H9 (cell line): ENCODE measurements at regions not wholly inside any gene's neighbourhood (a gene's known extent, or its start where the extent isn't known, plus 50 kb on each side); places are given as distances from the start of the nearest gene placed in this dataset.

Experiments used
- DNase-seq: peaks from one replicate; pipeline ENCODE4 v3.0.0-alpha.2; 2017
- H2AFZ ChIP-seq: one replicate; pipeline ENCODE4 v1.6.1; 2013; ENCODE audit warnings: mild to moderate bottlenecking, low read length, control low read depth, moderate library complexity
- H2AK5ac ChIP-seq: 2 replicates; pipeline ENCODE4 v1.6.1; 2013; ENCODE audit warnings: low read length, control low read depth, mixed read lengths; ENCODE audit not compliant: insufficient read length
- H2BK120ac ChIP-seq: one replicate; pipeline ENCODE4 v1.6.1; 2013; ENCODE audit warnings: low read depth, mild to moderate bottlenecking, low read length, control low read depth, inconsistent platforms; ENCODE audit not compliant: poor library complexity, severe bottlenecking
- H2BK12ac ChIP-seq: 2 replicates; pipeline ENCODE4 v1.6.1; 2013; ENCODE audit warnings: low read length, control low read depth, mixed read lengths, low read depth; ENCODE audit not compliant: insufficient read length
- H2BK15ac ChIP-seq: 2 replicates; pipeline ENCODE4 v1.6.1; 2013; ENCODE audit warnings: low read depth, low read length, control low read depth
- H2BK20ac ChIP-seq: one replicate; pipeline ENCODE4 v1.6.1; 2013; ENCODE audit warnings: low read depth, mild to moderate bottlenecking, low read length, control low read depth, inconsistent platforms; ENCODE audit not compliant: poor library complexity, severe bottlenecking
- H2BK5ac ChIP-seq: 2 replicates; pipeline ENCODE4 v1.6.1; 2013; ENCODE audit warnings: low read length, control low read depth, mixed read lengths; ENCODE audit not compliant: insufficient read length
- H3K14ac ChIP-seq: 2 replicates; pipeline ENCODE4 v1.6.1; 2013; ENCODE audit warnings: low read length, control low read depth; ENCODE audit not compliant: insufficient read depth
- H3K18ac ChIP-seq: 2 replicates; pipeline ENCODE4 v1.6.1; 2013; ENCODE audit warnings: low read depth, mild to moderate bottlenecking, mixed read lengths, low read length, control low read depth; ENCODE audit not compliant: insufficient read length
- H3K23ac ChIP-seq: 2 replicates; pipeline ENCODE4 v1.6.1; 2013; ENCODE audit warnings: low read length, control low read depth, mixed read lengths, low read depth; ENCODE audit not compliant: insufficient read length
- H3K23me2 ChIP-seq: 2 replicates; pipeline ENCODE4 v1.6.1; 2013; ENCODE audit warnings: low read depth, mild to moderate bottlenecking, mixed read lengths, low read length, control low read depth; ENCODE audit not compliant: insufficient read length, poor library complexity, severe bottlenecking
- H3K27ac ChIP-seq: 2 replicates; pipeline ENCODE4 v1.5.1; 2013; ENCODE audit warnings: low read length, control low read depth, mixed read lengths, low read depth; ENCODE audit not compliant: insufficient read length
- H3K27me3 ChIP-seq: 2 replicates; pipeline ENCODE4 v1.6.1; 2013; ENCODE audit warnings: low read length, control low read depth, inconsistent platforms; ENCODE audit not compliant: insufficient read depth
- H3K4ac ChIP-seq: 2 replicates; pipeline ENCODE4 v1.6.1; 2013; ENCODE audit warnings: low read depth, mild to moderate bottlenecking, control low read depth, inconsistent platforms, low read length, moderate library complexity
- H3K4me1 ChIP-seq: 2 replicates; pipeline ENCODE4 v1.6.1; 2013; ENCODE audit warnings: low read length, control low read depth, inconsistent platforms; ENCODE audit not compliant: insufficient read depth
- H3K4me2 ChIP-seq: 2 replicates; pipeline ENCODE4 v1.6.1; 2013; ENCODE audit warnings: low read length, control low read depth, mixed read lengths; ENCODE audit not compliant: insufficient read length, insufficient read depth
- H3K56ac ChIP-seq: 2 replicates; pipeline ENCODE4 v1.6.1; 2013; ENCODE audit warnings: low read depth, mild to moderate bottlenecking, mixed read lengths, low read length, control low read depth; ENCODE audit not compliant: insufficient read length
- H3K79me1 ChIP-seq: 2 replicates; pipeline ENCODE4 v1.6.1; 2013; ENCODE audit warnings: low read depth, mild to moderate bottlenecking, moderate library complexity, low read length, control low read depth, inconsistent platforms; ENCODE audit not compliant: insufficient read depth, poor library complexity, severe bottlenecking
- H3K79me2 ChIP-seq: 2 replicates; pipeline ENCODE4 v1.6.1; 2013; ENCODE audit warnings: low read length, control low read depth, inconsistent platforms; ENCODE audit not compliant: insufficient read depth
- H3K9ac ChIP-seq: 2 replicates; pipeline ENCODE4 v1.6.1; 2013; ENCODE audit warnings: low read length, control low read depth, mixed read lengths; ENCODE audit not compliant: insufficient read length; ENCODE audit errors: extremely low read depth
- H3K9me3 ChIP-seq: one replicate; pipeline ENCODE4 v1.6.1; 2013; ENCODE audit warnings: low read depth, low read length, inconsistent platforms; ENCODE audit not compliant: control insufficient read depth
- H3T11ph ChIP-seq: one replicate; pipeline ENCODE4 v1.6.1; 2013; ENCODE audit warnings: mild to moderate bottlenecking, low read length, control low read depth, inconsistent platforms
- H4K20me1 ChIP-seq: one replicate; pipeline ENCODE4 v1.6.1; 2013; ENCODE audit not compliant: control insufficient read depth, insufficient read length, insufficient read depth
- H4K5ac ChIP-seq: 2 replicates; pipeline ENCODE4 v1.6.1; 2013; ENCODE audit warnings: low read depth, mild to moderate bottlenecking, mixed read lengths, low read length, control low read depth; ENCODE audit not compliant: insufficient read length
- H4K8ac ChIP-seq: replicated peaks from 2 replicates; pipeline ENCODE4 v1.6.1; 2013; ENCODE audit warnings: low read length, control low read depth, mixed read lengths, low read depth; ENCODE audit not compliant: insufficient read length
- H4K91ac ChIP-seq: 2 replicates; pipeline ENCODE4 v1.6.1; 2013; ENCODE audit warnings: low read depth, mild to moderate bottlenecking, moderate library complexity, mixed read lengths, low read length, control low read depth; ENCODE audit not compliant: insufficient read length
- H3K27ac Mint-ChIP-seq, 3 experiments: 2 replicates in 2 of 3; 3 replicates in 1 of 3; pipeline ENCODE4 v1.8.0; 2020 to 2021; ENCODE audit warnings: mixed read lengths in 3 of 3, mild to moderate bottlenecking in 1 of 3, moderate library complexity in 1 of 3
- H3K27me3 Mint-ChIP-seq: 2 replicates; pipeline ENCODE4 v1.8.0; 2021; ENCODE audit warnings: low read depth, mild to moderate bottlenecking, moderate library complexity, mixed read lengths
- H3K36me3 Mint-ChIP-seq, 3 experiments: 2 replicates in 2 of 3; 3 replicates in 1 of 3; pipeline ENCODE4 v1.8.0; 2020 to 2021; ENCODE audit warnings: low read depth in 3 of 3, mixed read lengths in 3 of 3; ENCODE audit not compliant: insufficient read depth in 1 of 3
- H3K4me1 Mint-ChIP-seq, 2 experiments: 2 replicates each; pipeline ENCODE4 v1.8.0; 2020; ENCODE audit warnings: mixed read lengths in 2 of 2
- H3K4me3 Mint-ChIP-seq, 2 experiments: 2 replicates in 1 of 2; 3 replicates in 1 of 2; pipeline ENCODE4 v1.8.0; 2020 to 2021; ENCODE audit warnings: mild to moderate bottlenecking in 2 of 2, mixed read lengths in 2 of 2, moderate library complexity in 1 of 2
- H3K9me3 Mint-ChIP-seq, 2 experiments: 2 replicates in 1 of 2; 3 replicates in 1 of 2; pipeline ENCODE4 v1.8.0; 2020; ENCODE audit warnings: mild to moderate bottlenecking in 2 of 2, mixed read lengths in 2 of 2, moderate library complexity in 1 of 2
- WGBS: extraction: QIAGEN DNeasy Blood & Tissue Kit; methylation state at CpG from one replicate; pipeline ENCODE4 v1.1.7; 2013; ENCODE audit warnings: missing lambda C conversion rate, low lambda C conversion rate, mixed read lengths; ENCODE audit not compliant: insufficient read length; ENCODE audit errors: extremely low coverage; 5-methylcytosine and 5-hydroxymethylcytosine counted together
- TF ChIP-seq, protein P1 (sequence below): fragments of 200-600 bp; sonication (generic); conservative IDR thresholded peaks from 3 replicates; pipeline ENCODE4 v1.8.0; 2021; ENCODE audit warnings: antibody characterized with exemption, mild to moderate bottlenecking

DNA sequence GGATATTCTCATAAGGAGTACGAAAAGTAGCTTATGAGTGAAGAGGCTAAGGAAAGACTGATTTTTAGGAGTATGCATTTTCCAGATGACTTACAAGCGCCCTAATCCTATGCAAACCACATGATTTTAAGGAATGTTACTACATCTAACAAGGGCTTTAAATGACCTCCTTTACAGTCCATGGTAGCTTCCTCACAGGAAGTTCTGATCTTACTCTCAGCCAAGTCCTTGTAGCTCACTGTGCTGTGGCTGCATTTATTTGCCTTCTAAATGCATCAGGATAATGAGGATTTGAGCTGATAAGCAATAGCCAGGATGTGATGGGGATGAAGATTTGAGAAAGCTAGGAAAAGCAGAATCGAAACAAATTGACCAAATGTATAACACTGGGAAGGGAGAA is 896.0 kb downstream of the MCTP2 start:
- no peaks in the 10 kb centered on the region for H3K27me3 Mint-ChIP-seq
- no CpG with 5 or more reads among the region's 3 CpGs for WGBS
- no peaks in the 10 kb centered on the region for H3K9me3 Mint-ChIP-seq
- Histone ChIP-seq H2AFZ (no peak overlapping the region), H2BK15ac (no peak overlapping the region), H3K4me1 (peaks cover 6% of the 10 kb centered on the region; the same call in 1 of the 2 replicates), H3K56ac (no peak overlapping the region), H3K79me1 (no peaks in the 10 kb centered on the region), H3K4ac (no peak overlapping the region), H3K14ac (no peak overlapping the region), H4K91ac (no peak overlapping the region), H3K18ac (no peak overlapping the region), H2BK120ac (no peak overlapping the region), H3K79me2 (no peaks in the 10 kb centered on the region), H2BK5ac (no peak overlapping the region), H2BK12ac (no peak overlapping the region), H2BK20ac (no peak overlapping the region), H3K9me3 (no peaks in the 10 kb centered on the region), H3K4me2 (no peak overlapping the region), H3K27ac (no peak overlapping the region), H4K5ac (no peak overlapping the region), H3K23ac (no peak overlapping the region), H2AK5ac (no peak overlapping the region), H4K8ac (no peak overlapping the region), H3K9ac (no peak overlapping the region), H3K23me2 (no peaks in the 10 kb centered on the region), H3T11ph (no peak overlapping the region), H3K27me3 (no peaks in the 10 kb centered on the region), H4K20me1 (no peaks in the 10 kb centered on the region)
- H3K36me3 Mint-ChIP-seq = no peaks in the 10 kb centered on the region
- H3K4me1 Mint-ChIP-seq = peaks cover 14 to 16% of the 10 kb centered on the region in 2 experiments
- H3K27ac Mint-ChIP-seq = peak overlapping the region in 1 of 3 experiments; percentile 55; a peak in 1 of 7 replicates
- H3K4me3 Mint-ChIP-seq = no peak overlapping the region
- no peak for DNase-seq
- TF ChIP-seq, protein P1, sequence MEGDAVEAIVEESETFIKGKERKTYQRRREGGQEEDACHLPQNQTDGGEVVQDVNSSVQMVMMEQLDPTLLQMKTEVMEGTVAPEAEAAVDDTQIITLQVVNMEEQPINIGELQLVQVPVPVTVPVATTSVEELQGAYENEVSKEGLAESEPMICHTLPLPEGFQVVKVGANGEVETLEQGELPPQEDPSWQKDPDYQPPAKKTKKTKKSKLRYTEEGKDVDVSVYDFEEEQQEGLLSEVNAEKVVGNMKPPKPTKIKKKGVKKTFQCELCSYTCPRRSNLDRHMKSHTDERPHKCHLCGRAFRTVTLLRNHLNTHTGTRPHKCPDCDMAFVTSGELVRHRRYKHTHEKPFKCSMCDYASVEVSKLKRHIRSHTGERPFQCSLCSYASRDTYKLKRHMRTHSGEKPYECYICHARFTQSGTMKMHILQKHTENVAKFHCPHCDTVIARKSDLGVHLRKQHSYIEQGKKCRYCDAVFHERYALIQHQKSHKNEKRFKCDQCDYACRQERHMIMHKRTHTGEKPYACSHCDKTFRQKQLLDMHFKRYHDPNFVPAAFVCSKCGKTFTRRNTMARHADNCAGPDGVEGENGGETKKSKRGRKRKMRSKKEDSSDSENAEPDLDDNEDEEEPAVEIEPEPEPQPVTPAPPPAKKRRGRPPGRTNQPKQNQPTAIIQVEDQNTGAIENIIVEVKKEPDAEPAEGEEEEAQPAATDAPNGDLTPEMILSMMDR = no peak
